ENCODE measurements at regions not wholly inside any gene's neighbourhood (a gene's known extent, or its start where the extent isn't known, plus 50 kb on each side); places are given as distances from the start of the nearest gene placed in this dataset.

DNA sequence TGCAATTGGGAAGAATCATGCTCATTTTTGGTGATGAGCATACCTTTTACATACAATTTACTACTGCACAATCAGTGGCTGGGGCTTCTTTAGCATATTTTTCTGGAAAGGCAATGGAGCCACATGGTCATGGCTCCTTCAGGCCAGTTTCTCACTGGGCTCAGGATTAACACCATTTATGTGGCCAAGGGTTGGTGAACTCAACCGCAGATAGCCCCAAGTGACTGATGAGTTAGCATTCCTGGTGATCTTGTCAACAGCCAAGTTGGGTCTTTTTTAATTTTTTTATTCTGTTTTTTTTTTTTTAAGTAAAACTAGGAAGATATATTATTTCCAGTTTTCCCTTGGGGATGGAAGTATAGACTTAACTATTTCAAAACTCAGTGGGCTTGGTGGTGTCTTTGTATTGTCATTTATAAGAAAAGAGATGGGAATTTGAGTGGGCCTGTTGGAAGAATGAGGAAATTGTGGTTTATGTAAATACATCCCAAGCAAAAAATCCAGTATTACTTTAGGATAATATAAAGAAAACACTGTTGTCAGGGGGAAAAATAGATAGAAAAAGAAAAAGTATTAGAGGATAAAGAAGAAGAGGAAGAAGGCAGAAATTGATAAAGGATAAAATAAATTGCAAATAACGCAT is 397.4 kb downstream of the MAFB start:
- no peak for DNase-seq (ENCODE audit: low read depth)
- no peak for TF ChIP-seq CTCF (IDR thresholded peaks at IDR 0.05; ENCODE audit: control insufficient read depth, extremely low read depth, insufficient read depth)
- no peak overlapping the region for H3K4me3 ChIP-seq (ENCODE audit: low read depth, low read length)

- TF ChIP-seq CTCF (IDR thresholded peaks at IDR 0.05; ENCODE audit: control insufficient read depth, extremely low read depth, insufficient read depth) = no peak
- no peak for DNase-seq (ENCODE audit: low read depth)
- no peak overlapping the region for H3K4me3 ChIP-seq (ENCODE audit: low read depth, low read length)
Measured at GRCh38 chr20:40287683-40288082, 401.4 kb downstream of the MAFB start.

DNA sequence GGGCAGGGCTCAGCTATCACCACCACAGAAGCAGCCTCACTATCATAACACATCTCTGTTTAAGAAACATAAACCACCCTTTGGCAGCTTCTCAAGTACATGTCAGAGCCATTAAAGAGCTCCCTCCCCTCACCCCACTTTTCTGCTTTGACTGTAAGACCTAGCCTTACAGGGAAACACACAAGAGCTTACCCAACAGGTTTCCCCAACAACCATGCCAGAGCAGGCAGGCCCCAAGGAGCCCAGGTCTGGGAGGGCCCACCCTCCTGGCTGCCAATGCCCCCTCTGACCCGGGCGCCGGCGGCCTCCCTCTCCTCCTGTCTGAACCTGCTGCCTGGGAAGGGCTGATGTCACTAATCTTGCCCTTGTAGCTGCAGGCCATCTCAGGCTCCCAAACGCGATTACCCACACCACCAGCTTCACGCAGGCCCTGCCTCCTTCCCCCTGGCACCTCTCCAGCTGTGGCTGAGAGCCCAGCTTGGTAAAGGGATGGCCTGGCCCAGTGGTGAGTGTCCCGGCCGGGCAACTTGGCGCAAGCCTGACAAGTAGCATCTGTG is 402.0 kb downstream of the MAFB start:
- no peak overlapping the region for H3K4me3 ChIP-seq (ENCODE audit: low read depth, low read length)
- DNase-seq (ENCODE audit: low read depth) = peak; percentile 97
- no peak for TF ChIP-seq CTCF (IDR thresholded peaks at IDR 0.05; ENCODE audit: control insufficient read depth, extremely low read depth, insufficient read depth)

GRCh38 chr20:40284611-40285010 is 404.4 kb downstream of the MAFB start:
- H3K4me3 ChIP-seq (ENCODE audit: low read depth, low read length) = no peak overlapping the region
- no peak for TF ChIP-seq CTCF (IDR thresholded peaks at IDR 0.05; ENCODE audit: control insufficient read depth, extremely low read depth, insufficient read depth)
- no peak for DNase-seq (ENCODE audit: low read depth)

DNA sequence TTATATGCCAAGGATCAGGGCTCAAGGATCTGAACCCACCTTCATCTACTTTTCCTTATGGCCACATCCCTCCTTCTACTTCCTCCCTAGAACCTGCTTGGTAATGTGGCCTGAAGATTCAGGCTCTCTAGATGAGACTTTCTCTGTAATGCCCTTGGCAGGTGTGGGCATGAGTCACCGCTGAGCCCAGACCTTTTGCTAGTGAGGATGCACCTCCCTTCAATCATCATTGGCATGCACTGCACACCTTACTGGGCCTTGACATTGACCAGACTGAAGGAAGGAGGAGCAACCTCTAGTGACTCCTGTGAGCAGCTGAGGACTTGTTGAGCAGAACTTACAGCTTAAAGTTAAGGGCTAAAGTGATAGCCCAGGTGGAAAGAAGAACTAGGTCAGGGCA is 405.3 kb downstream of the MAFB start:
- no peak for TF ChIP-seq CTCF (IDR thresholded peaks at IDR 0.05; ENCODE audit: control insufficient read depth, extremely low read depth, insufficient read depth)
- no peak for DNase-seq (ENCODE audit: low read depth)
- no peak overlapping the region for H3K4me3 ChIP-seq (ENCODE audit: low read depth, low read length)

GRCh38 chr20:40282941-40283340 is 406.1 kb downstream of the MAFB start:
- DNase-seq (ENCODE audit: low read depth) = no peak
- TF ChIP-seq CTCF (IDR thresholded peaks at IDR 0.05; ENCODE audit: control insufficient read depth, extremely low read depth, insufficient read depth) = no peak
- H3K4me3 ChIP-seq (ENCODE audit: low read depth, low read length) = no peak overlapping the region

DNA sequence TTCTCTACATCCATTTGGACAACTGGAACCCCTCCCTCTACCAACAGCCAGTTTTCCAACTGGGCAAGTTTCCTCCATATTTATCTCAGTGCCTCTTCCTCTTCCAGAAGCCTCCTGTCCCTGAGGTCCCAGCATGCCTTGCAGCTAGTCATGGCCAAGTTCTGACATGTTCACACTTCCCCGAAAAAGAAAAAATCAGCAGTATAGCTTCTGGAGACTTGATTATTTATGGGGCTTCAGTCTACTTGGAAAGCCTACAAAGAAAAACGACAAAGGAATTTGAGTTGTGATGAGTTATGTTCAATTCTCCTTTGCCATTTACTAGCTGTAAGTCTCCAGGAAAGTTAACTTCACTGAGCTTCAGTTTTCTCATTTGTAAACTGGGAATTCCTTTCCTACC is 406.5 kb downstream of the MAFB start:
- TF ChIP-seq CTCF (IDR thresholded peaks at IDR 0.05; ENCODE audit: control insufficient read depth, extremely low read depth, insufficient read depth) = no peak

More for the DNA sequence above, 406.5 kb downstream of the MAFB start:
- H3K4me3 ChIP-seq (ENCODE audit: low read depth, low read length) = no peak overlapping the region
- no peak for DNase-seq (ENCODE audit: low read depth)
